ENCODE measurements at regions not wholly inside any gene's neighbourhood (a gene's known extent, or its start where the extent isn't known, plus 50 kb on each side); places are given as distances from the start of the nearest gene placed in this dataset.

DNA sequence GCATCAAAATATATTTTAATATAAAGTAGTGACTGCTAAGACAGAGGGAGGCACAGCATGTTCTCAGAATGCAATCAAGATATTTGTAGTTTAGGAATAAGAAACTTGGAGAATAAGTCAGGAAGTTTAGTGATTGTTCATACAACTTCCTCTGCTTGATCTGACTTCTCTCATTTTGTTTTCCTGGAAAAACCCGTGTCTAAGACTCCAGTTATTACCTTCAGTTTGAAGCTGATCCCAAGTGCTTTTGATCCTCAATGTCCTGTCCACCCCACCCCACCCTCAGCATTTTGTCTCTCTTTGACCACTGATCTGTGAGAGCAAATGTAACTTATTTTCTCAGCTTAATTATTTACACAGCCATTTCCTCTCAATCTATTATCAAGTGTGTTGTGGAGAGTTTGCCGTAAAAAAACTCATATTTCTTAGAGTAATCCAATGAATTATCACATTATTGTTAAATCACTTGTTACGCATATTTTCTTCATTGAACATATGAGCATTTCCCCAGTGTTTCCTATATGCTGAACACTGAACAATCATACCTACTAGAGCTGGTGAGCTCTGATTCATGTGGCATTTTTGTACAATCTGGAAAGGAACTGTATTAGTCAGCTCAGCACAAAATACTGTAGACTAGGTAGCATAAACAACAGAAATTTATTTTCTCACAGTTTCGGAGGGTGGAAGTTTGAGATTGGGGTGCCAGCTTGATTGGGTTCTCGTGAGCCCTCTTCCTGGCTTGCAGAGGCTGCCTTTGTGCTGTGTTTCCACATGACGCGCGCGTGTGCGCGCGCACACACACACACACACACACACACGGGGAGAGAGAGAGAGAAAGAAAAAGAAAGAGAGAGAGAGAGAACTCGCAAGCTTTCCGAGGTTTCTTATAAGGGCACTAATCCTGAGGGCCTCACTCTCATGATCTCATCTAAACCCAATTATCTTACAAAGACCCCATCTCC is 65.5 kb upstream of the DPYD start:
- Histone ChIP-seq H3K27ac (no peak overlapping the region), H3K36me3 (ENCODE audit: insufficient read depth) (no peaks in the 10 kb centered on the region), H2AFZ (ENCODE audit: low read depth) (no peak overlapping the region), H3K27me3 (ENCODE audit: insufficient read depth, low read depth) (no peaks in the 10 kb centered on the region), H3K79me2 (ENCODE audit: insufficient read depth, low read depth) (no peaks in the 10 kb centered on the region), H3K4me3 (IDR thresholded peaks at IDR 0.05; ENCODE audit: insufficient read depth, low read depth, low read length) (no peak overlapping the region), H4K20me1 (ENCODE audit: insufficient read depth) (no peaks in the 10 kb centered on the region), H3K9ac (no peak overlapping the region), H3K4me2 (no peak overlapping the region), H3K4me1 (ENCODE audit: low read depth, poor library complexity, severe bottlenecking) (no peaks in the 10 kb centered on the region)
- TF ChIP-seq, protein P1, sequence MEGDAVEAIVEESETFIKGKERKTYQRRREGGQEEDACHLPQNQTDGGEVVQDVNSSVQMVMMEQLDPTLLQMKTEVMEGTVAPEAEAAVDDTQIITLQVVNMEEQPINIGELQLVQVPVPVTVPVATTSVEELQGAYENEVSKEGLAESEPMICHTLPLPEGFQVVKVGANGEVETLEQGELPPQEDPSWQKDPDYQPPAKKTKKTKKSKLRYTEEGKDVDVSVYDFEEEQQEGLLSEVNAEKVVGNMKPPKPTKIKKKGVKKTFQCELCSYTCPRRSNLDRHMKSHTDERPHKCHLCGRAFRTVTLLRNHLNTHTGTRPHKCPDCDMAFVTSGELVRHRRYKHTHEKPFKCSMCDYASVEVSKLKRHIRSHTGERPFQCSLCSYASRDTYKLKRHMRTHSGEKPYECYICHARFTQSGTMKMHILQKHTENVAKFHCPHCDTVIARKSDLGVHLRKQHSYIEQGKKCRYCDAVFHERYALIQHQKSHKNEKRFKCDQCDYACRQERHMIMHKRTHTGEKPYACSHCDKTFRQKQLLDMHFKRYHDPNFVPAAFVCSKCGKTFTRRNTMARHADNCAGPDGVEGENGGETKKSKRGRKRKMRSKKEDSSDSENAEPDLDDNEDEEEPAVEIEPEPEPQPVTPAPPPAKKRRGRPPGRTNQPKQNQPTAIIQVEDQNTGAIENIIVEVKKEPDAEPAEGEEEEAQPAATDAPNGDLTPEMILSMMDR (conservative IDR thresholded peaks at IDR 0.05; ENCODE audit: low read depth, low read length): no peak

DNA sequence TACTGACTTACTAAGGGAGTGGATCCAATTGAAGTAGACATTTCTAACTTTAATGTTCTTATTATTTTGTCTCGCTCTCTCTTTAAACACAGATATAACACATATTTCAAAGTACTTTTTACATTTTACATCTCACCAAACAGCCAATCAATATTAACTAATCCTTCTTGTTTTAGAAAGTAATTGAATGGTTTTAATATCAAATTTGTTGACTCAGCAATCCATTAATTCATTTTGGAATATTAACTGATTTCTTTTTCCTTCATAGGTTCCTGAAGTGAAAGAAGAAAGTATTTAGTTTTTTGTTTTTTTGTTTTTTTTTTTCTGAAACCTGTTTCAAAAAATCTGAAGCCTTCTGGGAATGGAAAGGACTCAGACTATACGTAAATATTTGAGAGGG is 62.3 kb upstream of the DPYD start:
- H3K4me1 ChIP-seq (ENCODE audit: low read depth, poor library complexity, severe bottlenecking): no peaks in the 10 kb centered on the region
- no peaks in the 10 kb centered on the region for H3K36me3 ChIP-seq (ENCODE audit: insufficient read depth)
- H3K27ac ChIP-seq: no peak overlapping the region

DNA sequence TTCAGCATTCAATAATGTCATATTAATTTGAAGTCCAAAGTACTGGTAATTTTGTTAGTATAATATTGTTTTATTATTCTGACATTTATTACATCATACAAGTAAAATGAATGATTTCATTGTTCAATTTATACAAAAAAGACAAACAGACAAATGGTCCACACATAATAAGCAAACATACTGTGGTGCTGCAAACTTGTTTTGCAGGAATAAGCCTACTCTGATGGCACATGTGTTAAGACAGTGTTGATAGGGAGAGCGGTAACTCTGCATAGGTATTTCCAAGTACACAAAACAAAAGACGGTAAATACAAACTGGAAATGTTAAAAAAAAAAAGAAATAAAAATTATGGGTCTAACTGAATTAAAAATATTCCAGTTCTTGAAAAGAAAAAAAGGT is 59.7 kb upstream of the DPYD start:
- H3K4me2 ChIP-seq: no peak overlapping the region
- H3K79me2 ChIP-seq (ENCODE audit: insufficient read depth, low read depth): no peaks in the 10 kb centered on the region

More for the DNA sequence above, 62.3 kb upstream of the DPYD start:
- Histone ChIP-seq H3K4me2 (no peak overlapping the region), H3K9ac (no peak overlapping the region), H3K4me3 (IDR thresholded peaks at IDR 0.05; ENCODE audit: insufficient read depth, low read depth, low read length) (no peak overlapping the region), H3K79me2 (ENCODE audit: insufficient read depth, low read depth) (no peaks in the 10 kb centered on the region), H3K27me3 (ENCODE audit: insufficient read depth, low read depth) (no peaks in the 10 kb centered on the region), H4K20me1 (ENCODE audit: insufficient read depth) (no peaks in the 10 kb centered on the region), H2AFZ (ENCODE audit: low read depth) (no peak overlapping the region)
- TF ChIP-seq, protein P1 (conservative IDR thresholded peaks at IDR 0.05; ENCODE audit: low read depth, low read length): no peak

DNA sequence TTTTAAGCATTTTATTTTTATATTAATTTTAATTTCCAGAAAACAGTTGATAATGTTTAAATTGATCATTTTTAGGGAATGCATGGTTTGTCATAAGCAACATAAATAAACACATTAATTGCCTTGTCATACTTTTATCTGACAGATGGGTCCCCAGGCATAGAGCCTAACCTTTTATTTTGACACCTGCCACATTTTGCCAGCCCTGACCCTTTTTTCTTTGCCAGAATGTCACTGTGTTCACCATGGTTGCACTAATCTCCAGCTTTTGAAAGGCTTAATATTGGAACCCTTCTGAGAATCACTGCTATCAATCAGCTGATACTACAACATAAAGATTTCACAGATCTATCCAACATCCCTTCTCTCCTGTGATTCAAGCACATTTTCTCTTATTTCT is 56.0 kb upstream of the DPYD start:
- Histone ChIP-seq H3K27ac (no peak overlapping the region), H3K79me2 (ENCODE audit: insufficient read depth, low read depth) (no peaks in the 10 kb centered on the region), H3K4me1 (ENCODE audit: low read depth, poor library complexity, severe bottlenecking) (no peaks in the 10 kb centered on the region), H3K9ac (no peak overlapping the region), H4K20me1 (ENCODE audit: insufficient read depth) (no peaks in the 10 kb centered on the region), H3K4me2 (no peak overlapping the region), H2AFZ (ENCODE audit: low read depth) (no peak overlapping the region), H3K27me3 (ENCODE audit: insufficient read depth, low read depth) (no peaks in the 10 kb centered on the region), H3K36me3 (ENCODE audit: insufficient read depth) (no peaks in the 10 kb centered on the region), H3K4me3 (IDR thresholded peaks at IDR 0.05; ENCODE audit: insufficient read depth, low read depth, low read length) (no peak overlapping the region)
- TF ChIP-seq, protein P1 (conservative IDR thresholded peaks at IDR 0.05; ENCODE audit: low read depth, low read length): no peak

More for the DNA sequence above, 59.7 kb upstream of the DPYD start:
- H3K27ac ChIP-seq: no peak overlapping the region
- TF ChIP-seq, protein P1 (conservative IDR thresholded peaks at IDR 0.05; ENCODE audit: low read depth, low read length): no peak
- no peak overlapping the region for H3K9ac ChIP-seq
- H3K36me3 ChIP-seq (ENCODE audit: insufficient read depth): no peaks in the 10 kb centered on the region
- H2AFZ ChIP-seq (ENCODE audit: low read depth): no peak overlapping the region
- H3K4me1 ChIP-seq (ENCODE audit: low read depth, poor library complexity, severe bottlenecking): no peaks in the 10 kb centered on the region
- H4K20me1 ChIP-seq (ENCODE audit: insufficient read depth): no peaks in the 10 kb centered on the region
- H3K4me3 ChIP-seq (IDR thresholded peaks at IDR 0.05; ENCODE audit: insufficient read depth, low read depth, low read length): no peak overlapping the region
- no peaks in the 10 kb centered on the region for H3K27me3 ChIP-seq (ENCODE audit: insufficient read depth, low read depth)

Data from KMS-11 (cell line).